GM21526 (cell line): ENCODE measurements at regions not wholly inside any gene's neighbourhood (a gene's known extent, or its start where the extent isn't known, plus 50 kb on each side); places are given as distances from the start of the nearest gene placed in this dataset.

Experiments
- ATAC-seq: cut with Tn5 transposase; IDR thresholded peaks from one replicate; pipeline ENCODE4 v1.9.1; 2021; ENCODE audit warnings: moderate library complexity; ENCODE audit not compliant: unreplicated experiment, low FRiP score

DNA sequence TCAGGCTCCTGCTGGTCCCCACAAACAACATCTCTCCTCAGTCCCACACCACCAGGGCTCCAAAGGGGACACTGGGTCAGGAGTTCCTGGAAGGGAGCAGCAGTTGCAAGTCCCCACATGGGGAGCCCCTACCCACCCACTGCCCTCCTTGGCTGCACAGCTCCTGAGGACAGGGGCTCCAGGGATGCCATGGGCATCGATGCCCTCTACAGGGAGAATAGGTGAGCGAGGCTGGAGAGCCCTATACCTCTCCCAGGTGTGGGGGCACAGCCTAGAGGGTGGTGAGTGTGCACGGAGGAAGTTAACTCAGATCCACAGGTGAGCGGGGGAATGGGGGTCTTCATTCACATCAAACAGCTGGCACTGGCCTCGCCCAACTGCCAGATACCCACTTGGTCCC, 141.2 kb upstream of the LINGO1 start:
- ATAC-seq: no peak

DNA sequence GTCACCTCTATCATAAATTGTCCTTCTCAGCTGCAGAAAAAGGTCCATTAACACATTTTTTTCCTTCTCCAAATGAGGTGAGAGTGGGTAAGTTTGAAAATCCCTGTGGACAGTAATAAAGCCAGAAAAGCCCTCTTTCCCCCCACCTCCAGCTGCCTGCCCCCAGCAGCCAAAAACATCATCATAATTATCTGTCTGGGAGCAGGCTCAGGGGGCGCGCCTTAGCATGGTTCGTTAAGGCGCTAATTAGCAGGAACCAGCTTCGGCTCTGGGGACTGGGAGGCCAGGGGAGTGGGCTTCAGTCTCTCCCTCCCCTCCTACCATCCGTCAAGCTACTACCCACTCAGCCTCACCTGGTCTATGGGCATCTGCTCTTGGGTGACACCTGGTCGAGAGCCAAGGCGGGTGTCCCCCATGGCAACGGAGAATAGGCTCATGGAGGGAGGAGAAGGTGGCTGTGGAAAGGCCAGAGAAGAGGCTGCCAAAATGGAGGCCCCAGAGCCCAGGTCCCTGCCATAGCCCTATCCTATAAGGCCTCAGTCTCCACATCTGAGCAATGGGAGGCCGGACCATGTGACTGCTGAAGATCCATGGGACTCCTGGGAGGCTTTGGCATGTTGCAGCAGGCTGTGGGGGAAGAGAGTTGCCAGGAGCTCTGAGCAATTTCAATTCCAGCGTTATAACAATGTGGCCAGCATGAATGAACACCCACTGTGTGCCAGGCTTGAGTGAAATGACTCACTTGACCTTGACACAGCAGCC, 140.1 kb upstream of the LINGO1 start:
- no peak for ATAC-seq

DNA sequence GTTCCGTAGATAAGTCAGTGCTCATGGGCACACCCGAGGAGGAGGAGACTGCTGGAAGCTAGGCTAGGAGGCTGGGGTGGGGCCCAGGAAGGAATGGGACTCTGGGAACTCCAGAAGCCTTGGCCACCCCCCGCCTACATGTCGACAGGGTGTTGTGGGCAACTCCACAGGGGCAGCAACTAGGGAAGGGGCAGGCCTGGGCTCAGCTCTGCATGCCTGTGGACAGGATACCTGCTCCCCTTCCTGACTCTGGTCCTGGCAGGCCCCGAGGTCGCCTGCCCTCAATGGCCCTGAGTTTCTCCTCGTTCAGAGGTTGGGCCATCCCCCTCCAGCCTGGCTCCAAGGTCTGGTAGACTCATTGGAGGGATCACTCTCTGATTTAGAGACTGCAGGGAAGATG, 138.9 kb upstream of the LINGO1 start:
- ATAC-seq: no peak

DNA sequence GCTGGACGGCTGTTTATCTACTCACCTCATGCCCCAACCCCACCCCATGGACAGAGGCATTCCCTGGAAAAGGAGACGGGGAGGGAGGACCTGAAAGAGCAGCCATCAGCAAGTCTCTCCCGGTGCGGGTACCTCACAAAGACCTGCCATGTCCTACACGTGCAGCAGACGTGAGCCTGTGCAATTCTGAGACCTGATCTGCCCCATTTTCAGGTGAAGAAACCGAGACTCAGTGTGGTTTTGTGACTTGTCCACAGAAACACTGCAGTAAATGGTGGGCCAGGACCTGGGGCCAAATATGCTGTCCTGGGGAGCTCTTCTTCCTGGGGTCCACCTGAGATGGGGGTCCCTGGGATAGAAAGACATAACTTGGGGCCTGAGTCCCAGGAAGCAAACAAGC, 137.0 kb upstream of the LINGO1 start:
- no peak for ATAC-seq

DNA sequence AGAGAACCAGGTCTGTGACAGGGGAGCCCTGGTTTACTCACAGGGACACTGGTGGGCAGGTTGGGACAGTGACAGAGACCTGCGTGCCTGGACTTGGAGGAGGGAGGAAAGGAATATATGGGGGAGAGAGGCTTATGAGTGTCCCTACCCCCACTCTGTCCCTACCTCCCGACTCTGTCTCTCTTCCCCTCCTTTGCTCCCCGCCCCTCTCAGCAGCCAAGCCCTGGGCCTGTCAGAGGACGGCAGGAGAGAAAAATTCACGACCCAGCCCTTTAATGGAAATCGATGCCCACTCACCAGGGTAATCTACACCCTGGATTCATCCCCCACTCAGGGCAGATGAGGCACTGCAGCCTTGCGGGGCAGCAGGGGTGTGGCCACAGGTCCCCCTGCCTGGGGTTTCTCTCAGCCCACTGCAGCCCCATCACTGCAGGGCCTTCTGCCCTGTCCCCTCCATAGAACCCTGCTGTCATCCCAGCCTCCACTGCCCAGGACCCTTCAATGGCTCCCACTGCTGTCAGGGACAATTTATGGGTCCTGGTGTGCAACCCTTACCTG, 135.9 kb upstream of the LINGO1 start:
- no peak for ATAC-seq

DNA sequence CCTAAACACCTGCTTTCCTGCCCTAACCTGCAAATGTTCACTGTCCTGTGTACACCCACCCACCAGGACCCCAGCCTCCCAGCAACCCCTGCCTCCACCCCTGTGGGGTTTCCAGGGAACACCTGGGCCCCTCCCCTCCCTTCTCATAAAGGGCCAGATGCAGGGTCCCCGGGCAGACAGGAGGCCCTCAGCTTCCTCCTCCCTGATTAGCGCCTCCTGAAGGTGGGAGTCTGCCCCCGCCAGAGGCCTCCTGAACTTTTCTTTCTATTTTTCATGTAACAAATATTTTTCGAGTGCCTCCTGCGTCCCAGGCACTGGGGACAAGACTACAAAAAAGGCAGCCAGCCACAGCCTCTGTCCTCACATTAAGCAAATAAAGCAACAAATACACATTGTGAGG, 135.4 kb upstream of the LINGO1 start:
- no peak for ATAC-seq

DNA sequence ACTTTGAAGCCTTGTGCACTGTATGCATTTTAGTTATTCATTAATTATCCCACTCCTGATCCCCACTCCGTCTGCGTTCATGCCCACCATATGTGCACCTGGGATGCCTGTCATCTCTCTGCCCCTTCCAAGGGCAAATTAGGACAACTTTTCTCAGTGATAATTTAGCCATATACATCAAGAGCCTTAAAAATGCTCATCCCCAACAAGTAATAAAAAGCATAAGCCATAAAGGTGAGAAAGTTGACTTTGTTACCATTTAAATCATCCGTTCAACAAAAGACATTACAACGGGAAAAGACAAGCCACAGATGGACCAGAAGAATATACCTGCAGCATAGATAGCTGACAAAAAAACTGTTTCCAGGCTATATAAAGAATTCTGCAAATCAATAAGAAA, 131.4 kb upstream of the LINGO1 start:
- ATAC-seq: no peak

DNA sequence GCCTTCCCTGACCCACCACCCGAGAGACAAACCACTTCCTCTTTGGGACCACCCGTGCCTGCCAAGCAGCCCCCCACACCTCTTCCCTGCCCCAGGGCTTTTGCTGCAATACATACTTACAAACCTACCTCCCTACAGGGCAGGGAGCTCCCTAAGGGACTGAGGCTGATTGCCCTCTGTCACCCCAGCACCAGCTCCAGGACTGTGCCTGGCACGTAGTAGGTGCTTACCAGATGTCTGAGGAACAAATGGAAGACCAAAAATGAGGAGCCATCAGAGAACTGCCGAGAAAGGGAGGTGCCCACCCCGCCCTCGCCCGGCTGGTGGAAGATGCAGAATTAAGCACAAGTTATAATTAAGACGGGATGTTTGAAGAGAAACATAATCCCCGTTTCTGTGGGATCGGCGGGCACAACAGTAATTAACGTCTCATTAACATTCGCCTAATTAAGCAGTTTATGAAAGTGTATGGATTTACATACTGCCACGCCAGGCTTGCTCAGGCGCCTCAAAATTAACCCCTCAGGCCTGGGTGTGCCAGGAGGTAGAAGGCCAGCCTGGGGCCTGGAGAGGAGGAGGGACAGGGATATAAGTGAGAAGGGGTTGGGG, 130.1 kb upstream of the LINGO1 start:
- ATAC-seq: no peak

DNA sequence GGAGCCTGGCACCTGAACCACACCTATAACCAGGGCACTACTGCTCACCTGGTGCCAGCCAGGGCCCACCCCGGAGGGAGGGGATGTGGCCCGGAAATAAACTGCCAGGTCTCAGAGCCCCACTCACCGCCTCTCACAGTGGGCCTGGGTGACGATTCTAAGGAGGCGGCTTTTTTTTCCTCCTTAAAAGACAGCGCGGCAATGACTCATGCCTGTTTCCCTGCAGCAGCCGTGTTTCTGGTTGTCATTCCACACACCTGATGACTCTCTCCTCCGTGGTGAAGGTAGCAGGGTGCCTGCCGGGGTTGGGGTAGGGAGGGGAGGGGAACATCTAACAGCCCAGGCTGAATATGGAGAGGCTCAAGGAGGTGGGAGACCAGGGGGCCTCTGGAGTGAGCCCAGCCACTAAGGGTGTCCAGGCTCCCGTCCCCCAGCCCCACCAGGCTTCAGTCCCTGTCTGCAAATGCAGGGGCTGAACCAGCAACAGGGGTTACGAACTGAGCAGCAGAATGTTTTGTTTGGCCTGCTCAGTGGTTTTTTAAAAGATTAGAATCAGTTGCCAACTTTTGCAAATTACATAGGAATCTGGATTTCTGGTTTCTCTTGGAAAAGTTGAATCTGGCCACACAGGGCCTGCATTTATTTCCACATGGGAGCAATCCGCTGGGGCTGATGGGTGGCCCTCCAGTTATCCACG, 127.3 kb upstream of the LINGO1 start:
- no peak for ATAC-seq

DNA sequence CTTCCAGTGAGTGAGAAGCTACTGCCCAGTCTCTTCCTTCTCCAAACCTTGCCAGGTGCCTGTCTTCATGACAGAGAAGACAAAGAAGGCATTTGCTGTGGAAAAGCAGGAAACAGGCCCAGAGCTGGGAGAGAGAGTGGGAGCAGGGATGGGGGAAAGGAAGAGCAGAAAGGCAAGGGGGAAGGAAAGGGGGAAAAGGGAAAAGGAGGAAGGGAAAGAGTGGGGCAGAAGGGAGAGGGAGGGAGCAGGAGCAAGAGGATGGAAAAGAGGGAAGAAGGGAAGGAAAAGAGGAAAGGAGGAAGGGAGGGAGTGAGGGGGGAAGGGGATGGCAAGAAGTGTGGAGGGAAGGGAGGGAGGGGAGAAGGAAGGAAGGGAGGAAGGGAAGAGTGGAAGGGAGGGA, 121.2 kb upstream of the LINGO1 start:
- no peak for ATAC-seq

DNA sequence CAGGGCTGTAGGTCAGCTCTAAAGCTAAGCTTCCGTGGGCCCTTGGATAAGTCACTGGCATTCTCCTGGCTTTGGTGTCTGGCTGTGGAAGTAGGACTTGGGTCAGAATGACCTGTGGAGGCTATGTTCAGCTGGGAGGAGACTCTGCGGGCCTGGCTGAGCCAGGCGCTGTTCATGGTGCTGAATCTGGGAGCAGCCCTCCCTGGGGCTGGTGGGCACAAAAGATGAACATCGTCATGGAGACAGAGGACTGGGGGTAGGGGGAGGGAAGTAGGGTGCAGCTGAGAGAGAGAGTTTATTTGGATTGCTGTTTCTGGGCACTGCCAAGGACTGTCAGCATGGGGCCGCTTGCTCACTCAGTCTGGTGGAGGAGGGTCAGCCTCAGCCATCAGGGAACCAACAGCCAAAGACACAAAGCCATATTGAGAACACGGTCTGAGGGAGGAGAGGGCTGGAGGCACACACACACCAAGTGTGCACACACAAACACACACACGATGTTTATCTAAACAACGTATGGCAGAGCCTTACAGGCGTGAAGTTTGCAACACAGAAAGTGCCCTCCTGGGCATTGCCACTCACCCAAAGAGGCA, 120.7 kb upstream of the LINGO1 start:
- ATAC-seq: no peak

DNA sequence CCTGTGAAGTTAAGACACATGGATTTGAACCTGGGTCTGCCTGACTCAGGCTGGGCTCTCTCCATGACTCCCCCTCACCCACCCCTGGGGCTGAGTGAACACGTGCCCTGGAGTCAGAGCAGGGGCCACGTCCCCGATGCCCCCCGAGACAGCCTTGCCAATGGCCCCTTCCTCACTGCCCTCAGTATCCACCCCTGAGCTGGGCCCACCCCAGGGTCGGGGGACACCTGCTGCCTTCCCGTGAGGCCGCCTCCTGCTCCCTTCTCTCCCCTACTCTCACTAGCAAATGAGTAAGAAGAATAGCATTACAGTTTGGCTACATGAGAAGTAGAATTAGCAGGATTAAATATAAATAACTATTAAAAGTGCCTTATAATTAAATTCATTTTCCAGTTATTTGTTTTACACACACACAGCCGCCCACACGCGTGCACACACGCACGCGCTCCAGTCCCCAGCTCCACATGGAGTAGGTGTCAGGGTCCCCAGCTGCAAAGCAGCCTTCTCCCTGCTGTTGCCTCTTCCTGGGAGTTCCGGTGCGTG, 117.4 kb upstream of the LINGO1 start:
- ATAC-seq: no peak

DNA sequence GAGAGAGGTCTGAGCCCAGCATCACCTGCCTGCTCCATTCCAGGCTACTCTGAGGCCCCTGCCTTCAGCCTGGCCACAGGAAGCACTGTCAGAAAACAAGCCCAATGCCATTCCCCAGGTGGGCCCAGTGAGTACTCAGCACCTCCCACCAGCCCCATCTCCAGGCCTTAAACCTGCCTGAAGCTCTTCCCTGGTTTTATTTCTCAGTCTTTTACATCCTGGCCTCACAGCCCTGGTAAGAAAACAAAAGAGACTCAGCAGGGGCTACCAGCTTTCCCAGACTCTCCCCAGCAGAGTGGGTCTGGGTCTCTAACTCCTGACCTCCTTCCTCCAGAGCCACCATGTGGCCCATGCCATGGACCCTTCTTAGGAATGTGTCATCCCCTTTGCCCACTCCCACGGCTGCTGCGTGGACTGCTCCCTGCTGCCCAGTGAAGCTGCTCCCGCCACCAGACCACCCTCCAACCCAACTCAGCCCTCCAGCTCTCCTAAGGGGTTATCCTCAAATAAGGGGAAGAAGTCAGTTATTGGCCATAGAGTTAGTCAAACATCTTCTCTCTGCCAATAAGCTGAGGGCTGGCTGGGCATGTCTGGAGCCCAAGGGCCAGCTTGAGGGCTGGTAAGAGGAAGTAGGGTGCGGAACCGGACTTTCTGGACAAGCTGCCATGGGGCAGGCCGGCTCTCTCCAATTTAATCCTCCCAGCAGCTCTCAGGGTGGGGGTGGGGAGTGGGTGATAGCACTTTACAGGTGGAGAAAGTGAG, 116.7 kb upstream of the LINGO1 start:
- ATAC-seq: no peak

DNA sequence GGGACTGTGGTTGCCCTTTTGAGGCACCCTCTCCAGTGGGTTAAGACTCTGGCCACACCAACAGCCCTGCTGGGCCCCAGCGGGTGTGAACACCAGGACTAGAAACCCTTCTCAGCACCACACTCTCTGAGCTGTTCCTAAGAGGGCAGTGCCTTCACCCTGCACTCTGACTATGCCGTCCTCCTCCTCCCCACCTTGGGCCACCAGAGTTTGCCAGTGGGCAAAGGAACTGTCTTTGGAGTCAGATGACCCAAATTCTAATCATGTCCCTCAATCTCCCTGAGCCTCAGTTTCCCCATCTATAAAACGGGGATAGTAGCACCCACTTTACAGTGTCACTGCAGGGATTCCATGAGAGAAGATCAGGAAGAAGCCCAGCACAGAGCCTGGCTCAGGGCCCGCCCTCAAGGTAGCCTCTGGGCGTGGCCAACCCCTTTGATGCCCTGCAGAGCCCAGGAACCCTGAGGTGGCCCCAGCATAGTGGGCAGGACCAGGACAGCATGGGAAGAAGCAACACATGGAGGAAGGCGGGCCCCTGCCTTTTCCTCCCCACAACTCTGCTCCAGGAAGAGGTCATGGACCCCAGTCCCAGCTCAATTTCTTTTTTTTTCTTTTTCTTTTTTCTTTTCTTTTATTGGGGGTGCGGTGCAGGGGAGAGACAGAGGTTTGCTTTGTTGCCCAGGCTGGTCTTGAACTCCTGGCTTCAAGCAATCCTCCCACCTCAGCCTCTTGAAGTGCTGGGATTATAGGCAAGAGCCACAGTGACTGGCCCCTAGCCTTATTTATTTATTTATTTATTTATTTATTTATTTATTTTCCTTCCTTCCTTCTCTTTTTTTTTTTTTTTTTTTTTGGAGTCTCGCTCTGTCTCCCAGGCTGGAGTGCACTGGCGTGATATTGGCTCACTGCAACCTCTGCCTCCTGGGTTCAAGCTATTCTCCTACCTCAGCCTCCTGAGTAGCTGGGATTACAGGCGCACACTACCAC, 115.7 kb upstream of the LINGO1 start:
- ATAC-seq: no peak

DNA sequence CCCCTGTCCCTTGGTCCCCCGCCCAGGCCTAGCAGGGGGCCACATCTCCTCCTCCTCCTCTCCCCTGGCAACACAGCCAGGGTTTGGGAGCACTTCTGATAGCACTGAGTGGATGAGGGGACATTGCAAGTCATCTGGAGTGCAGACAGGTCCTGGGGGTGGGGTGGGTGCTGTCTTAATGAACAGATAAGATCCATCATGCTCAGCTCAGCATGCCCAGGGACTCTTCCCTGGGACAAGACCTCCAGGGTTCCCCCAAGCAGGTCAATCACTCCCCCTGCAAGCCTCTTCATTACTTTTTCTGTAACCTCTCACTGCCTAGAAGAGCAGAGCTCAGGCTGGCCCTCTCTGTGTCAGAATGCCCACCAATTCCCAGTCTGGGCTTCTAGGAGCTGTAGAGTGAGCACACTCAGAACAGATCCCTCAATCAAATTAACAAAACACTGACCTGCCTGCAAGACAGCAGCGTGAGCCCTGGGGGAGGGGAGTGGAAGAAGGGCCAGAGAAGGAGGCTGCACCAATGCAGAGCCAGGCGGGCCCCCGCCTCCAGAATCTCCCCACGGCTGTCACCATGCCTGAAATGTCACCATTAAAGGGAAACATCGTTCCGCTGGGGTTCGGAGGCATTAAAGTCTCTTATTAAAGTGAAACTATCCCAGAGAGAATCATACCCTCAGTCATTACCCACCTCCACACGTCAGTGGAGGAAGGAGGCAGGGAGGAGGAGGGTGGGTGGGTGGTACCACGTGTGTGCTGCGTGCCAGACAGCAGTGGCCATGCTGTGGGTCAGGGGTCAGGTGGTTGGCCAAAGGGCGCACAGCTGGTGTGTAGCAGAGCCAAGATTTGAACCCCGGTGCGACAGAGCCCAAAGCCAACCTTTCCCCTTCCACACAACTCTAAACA, 114.7 kb upstream of the LINGO1 start:
- ATAC-seq: no peak

DNA sequence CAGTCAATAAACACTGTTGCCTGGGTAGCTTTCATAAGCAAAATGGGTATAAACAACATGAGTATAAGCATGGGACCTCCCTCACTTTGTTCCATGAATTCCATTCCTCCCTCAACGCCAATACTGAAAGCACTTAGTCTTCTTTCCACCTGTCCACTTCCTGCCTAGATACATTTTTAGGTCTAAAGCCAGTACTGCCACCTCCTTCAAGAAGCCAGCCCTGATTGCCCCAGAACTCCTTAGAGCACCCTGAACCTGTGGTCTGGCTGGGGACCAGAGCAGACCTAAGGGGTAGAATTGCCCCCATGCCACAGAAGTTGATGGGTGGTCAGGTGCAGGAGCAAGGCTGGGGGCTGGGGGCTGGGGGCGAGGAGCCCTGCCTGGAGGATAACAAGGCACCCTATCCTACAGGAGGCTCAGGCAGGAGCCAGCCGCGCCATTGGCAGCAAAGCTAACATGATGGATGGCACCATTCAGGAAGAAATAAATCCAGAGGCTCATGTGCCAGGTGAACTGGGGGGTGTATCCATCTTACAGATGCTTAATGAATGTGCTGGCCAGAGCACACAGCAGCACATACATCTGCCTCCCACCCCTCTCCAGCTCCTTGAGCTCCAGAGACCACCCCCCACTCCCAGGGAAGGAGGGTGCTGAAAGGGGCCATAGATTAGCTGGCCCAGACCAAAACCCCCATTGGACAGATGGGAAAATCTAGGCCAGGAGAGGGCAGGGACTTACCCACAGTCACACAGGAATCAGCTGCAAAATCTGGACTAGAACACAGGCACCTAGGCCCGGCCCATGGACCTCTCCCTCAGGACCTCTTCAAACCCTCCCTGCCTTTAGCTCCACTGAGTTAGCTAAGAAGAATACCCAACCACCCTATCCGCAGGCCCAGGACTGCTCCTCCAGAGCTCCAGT, 113.8 kb upstream of the LINGO1 start:
- ATAC-seq: no peak

DNA sequence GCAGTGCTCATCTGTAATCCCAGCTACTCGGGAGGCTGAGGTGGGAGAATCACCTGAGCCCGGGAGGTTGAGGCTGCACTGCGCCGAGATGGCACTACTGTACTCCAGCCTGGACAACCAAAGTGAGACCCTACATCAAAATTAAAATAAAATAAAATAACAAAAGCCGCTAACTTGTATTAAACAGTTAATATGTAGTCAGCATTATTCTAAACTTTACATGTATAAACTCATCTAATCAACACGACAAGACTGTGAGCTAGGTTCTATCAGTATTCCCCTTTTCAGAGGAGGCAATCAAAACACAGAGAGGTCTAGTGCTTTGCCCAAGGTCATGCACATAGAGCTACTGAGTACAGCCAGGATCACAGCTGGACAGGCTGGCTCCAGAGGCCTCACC, 111.7 kb upstream of the LINGO1 start:
- ATAC-seq: no peak
